T47D (cell line): ENCODE measurements at regions not wholly inside any gene's neighbourhood (a gene's known extent, or its start where the extent isn't known, plus 50 kb on each side); places are given as distances from the start of the nearest gene placed in this dataset.
A peak's percentile ranks its signal among the peaks of the same experiment; 100 is the strongest.

Experiments
- DNase-seq, 2 experiments: peaks; one replicate each; pipeline versions ENCODE4 v3.0.0 to v3.0.0-alpha.2; 2011 to 2012; ENCODE audit warnings: low read depth in 1 of 2, low spot score in 1 of 2
- JUND ChIP-seq: IDR thresholded peaks from 2 replicates; pipeline ENCODE4 v1.6.1; 2012; ENCODE audit warnings: low read depth
- in situ Hi-C: cut with HindIII; loops from 2 replicates; pipeline ENCODE4 v1.10.0; 2016; ENCODE audit warnings: low sequenced_read_pairs, low pct_unique_long_range_greater_than_20kb

GRCh38 chr5:36519881-36520280 is 86.5 kb upstream of the SLC1A3 start:
- no peak for TF ChIP-seq JUND
- in situ Hi-C loops: no loop called here
- no peak for DNase-seq

DNA sequence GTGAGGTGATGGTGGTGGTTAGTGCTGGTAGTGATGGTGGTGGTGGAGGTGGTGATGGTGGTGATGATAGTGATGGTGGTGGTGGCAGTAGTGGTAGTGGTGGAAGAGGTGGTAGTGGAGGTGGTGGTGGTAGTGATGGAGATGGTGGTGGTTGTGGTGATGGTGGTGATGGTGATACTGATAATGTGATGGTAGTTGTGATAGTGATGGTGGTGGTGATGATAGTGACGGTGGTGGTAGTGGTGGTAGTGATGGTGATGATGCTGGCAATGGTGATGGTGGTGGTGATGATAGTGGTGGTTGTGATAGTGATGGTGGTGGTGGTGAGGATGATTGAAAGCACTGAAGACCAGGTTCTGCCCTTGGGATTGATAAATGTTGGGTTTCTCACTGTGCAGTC is 85.2 kb upstream of the SLC1A3 start:
- TF ChIP-seq JUND: no peak
- in situ Hi-C loops: no loop called here
- DNase-seq: no peak

- no peak for TF ChIP-seq JUND
- DNase-seq: peak in 1 of 2 experiments; percentile 26
- in situ Hi-C loops: no loop called here
Observed at GRCh38 chr5:36521838-36522745, 84.3 kb upstream of the SLC1A3 start.

- no peak for TF ChIP-seq JUND
- no peak for DNase-seq
- in situ Hi-C loops: no loop called here
Observed at GRCh38 chr5:36522746-36523065, 83.7 kb upstream of the SLC1A3 start.

DNA sequence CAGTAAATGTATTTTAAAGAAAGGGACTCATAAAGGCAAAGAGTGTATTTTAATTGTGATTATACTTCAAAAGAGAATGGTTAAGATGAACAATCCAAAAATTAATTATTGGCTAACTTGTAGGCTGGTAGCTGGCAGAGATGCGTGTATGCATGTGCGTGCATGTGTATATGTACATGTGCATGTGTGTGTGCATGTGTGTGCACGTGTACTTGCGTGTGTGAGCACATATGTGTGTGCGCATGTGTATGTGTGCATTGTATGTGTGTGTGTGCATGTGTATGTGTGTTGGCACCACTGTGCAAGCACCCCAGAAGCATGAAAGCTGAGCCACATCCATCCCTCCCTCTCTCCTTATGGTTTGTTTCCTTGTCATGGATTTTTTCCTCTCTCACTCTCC is 83.0 kb upstream of the SLC1A3 start:
- no peak for DNase-seq
- in situ Hi-C loops: no loop called here
- no peak for TF ChIP-seq JUND

- no peak for TF ChIP-seq JUND
- in situ Hi-C loops: no loop called here
- no peak for DNase-seq
Observed at GRCh38 chr5:36523926-36524325, 82.5 kb upstream of the SLC1A3 start.

- DNase-seq: peak in 1 of 2 experiments; percentile 42
- in situ Hi-C loops: no loop called here
Observed at GRCh38 chr5:36526537-36526936, 79.9 kb upstream of the SLC1A3 start.

DNA sequence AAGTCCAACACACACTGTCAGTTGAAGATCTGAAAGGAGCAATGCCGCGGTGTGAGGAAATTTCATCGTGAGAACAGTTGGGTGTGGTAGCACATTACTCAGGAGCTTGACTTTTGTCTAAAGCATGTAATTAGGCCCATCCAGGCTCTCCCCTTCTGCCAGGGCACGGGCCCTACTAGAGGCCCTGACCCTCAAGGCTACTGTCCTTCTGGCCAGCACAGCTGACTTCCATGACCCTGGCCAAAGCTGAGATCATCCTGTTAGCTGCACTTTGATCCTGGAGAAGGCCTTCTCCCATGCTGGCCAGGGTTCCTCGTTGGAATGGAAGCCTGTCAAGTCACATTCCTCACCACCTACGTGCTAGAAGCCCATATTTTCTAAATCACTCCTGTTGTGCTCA is 77.8 kb upstream of the SLC1A3 start:
- no peak for TF ChIP-seq JUND
- no peak for DNase-seq
- in situ Hi-C loops: no loop called here

More at GRCh38 chr5:36526537-36526936, 79.9 kb upstream of the SLC1A3 start:
- TF ChIP-seq JUND: no peak

DNA sequence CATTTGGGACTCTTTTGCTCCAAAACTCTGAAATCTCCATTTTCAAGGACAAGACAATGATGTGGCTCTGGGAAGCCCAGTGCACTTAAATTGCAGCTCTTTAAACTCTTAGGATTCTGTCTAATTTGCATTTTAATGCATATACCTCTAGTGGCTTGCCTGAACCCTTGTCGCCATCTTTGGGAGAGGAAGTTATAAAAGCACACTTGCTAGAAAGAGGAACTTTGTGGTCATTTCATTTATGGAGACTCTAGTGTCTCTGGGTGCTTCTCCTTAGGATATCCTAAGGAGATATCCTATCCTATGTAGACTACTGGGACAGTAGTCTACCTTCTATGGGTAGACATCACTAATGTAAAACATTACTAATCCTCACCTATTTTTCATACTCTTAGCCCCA is 77.3 kb upstream of the SLC1A3 start:
- in situ Hi-C loops: no loop called here
- no peak for TF ChIP-seq JUND
- DNase-seq: no peak

- no peak for DNase-seq
- no peak for TF ChIP-seq JUND
Observed at GRCh38 chr5:36530215-36530614, 76.2 kb upstream of the SLC1A3 start.

DNA sequence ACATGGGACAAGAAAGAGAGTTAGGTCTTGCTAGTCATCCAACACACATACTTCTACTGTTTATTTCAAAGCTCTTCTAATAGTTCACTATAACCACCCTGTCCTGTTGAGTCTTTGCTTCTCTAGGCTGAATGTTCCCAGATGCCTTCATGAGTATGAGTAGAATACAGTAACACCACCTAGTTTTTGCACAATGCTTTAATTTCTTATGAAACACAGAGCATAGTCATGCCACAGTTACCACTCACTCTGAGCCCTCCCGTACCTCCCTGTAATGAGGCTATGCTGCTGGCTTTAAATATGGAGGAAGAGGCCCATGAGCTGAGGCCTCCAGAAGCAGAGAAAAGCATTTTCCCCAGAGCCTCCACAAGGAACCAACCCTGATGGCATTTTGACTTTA is 75.0 kb upstream of the SLC1A3 start:
- DNase-seq: no peak
- TF ChIP-seq JUND: no peak
- in situ Hi-C loops: no loop called here

More at GRCh38 chr5:36530215-36530614, 76.2 kb upstream of the SLC1A3 start:
- in situ Hi-C loops: no loop called here

DNA sequence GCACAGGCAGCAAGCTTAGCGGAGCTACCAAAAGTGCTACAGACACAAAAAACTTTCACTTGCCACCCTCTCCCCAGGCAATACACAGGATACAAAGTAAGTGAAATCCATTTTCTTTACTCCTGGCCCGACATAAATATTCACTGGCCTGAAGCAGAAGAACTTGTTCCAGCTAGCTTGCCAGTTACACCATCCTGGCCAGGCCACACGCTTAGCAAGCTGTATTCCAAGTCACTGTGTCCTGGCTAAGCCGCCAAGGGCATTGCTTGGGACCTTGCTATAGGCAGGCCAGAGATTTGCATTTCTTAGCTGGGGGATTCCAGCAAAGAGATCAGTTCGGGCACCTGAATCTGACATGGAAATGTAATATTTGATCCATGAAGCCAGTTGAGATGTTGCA is 71.0 kb upstream of the SLC1A3 start:
- TF ChIP-seq JUND: no peak
- in situ Hi-C loops: no loop called here

DNA sequence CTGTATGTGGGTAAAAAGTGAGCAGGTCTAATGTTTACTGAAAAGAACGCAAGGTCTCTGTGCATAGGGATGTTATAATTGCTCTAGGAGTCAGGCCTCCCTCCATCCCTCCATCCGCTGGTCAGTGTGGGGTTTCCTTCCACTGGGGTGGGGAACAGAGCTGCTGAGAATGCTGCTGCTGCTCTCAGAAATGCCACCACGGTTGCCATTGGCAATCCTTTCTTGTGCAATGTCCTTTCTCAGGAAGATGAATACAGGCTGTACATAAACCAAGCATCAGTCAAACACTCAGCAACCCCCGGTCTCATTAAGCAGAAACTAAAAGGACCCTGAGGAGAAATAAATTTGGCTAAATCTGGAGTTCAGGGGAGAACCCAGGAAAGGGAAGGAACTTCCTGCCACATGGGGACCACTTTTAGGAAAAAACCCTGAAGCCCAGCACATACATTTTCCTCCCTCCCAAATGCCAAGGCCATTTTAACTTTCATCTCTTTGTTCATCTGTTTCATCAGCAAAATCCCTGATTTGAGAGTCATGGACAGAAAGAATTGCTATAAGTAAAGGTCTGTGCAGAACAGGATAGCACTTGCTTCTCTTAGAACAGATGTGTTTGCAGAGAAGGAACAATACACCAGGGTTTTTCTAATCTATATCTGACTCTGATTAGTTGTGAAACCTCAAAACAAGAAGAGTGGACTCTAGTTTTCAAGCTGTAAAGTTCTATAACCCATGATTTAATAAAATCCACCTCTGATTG is 70.4 kb upstream of the SLC1A3 start:
- no peak for DNase-seq
- TF ChIP-seq JUND: no peak
- in situ Hi-C loops: no loop called here

More for the DNA sequence above, 71.0 kb upstream of the SLC1A3 start:
- peak in 1 of 2 experiments; percentile 51 for DNase-seq
